ENCODE measurements at regions not wholly inside any gene's neighbourhood (a gene's known extent, or its start where the extent isn't known, plus 50 kb on each side); places are given as distances from the start of the nearest gene placed in this dataset.

DNA sequence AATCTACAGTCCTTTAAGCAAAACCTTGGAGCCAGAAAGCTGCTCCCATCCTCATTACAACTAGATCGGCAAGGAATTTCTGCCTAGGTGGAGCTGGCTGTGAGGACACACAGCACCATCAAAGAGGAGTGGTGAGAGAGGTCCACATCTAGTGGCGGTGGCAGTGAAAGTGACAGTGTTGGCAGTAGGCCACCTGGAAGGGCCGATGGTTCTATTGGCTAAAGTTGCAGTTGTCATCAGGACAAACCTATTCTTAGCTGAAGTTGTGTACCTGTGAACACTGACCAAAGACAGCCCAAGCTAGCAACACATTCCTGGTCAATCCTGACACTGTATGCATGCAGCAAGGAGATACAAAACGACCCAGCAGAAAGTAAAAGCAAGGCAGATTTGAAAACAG lies 218.1 kb upstream of the CHAC2 start:
- Histone ChIP-seq H3K36me3 (ENCODE audit: control insufficient read depth, insufficient read depth, low read length) (no peaks in the 10 kb centered on the region), H3K27ac (ENCODE audit: low read depth, low read length) (no peak overlapping the region), H3K9ac (ENCODE audit: extremely low read depth, low read length, poor library complexity, severe bottlenecking) (no peak overlapping the region), H3K4me1 (ENCODE audit: control insufficient read depth, insufficient read depth, low read length) (no peaks in the 10 kb centered on the region), H3K4me3 (ENCODE audit: low read length) (no peak overlapping the region), H3K9me3 (ENCODE audit: control insufficient read depth, low read length) (no peaks in the 10 kb centered on the region), H3K27me3 (ENCODE audit: control insufficient read depth, insufficient read depth, low read length, poor library complexity, severe bottlenecking) (no peaks in the 10 kb centered on the region)
- WGBS, 2 experiments (ENCODE audit: insufficient coverage in 1 of 2, insufficient read length in 1 of 2) = 92 to 95% methylated on average over 2 to 4 of the region's 4 CpGs
- no peak for DNase-seq
- no peaks in the 10 kb centered on the region for H3K4me1 Mint-ChIP-seq
- no peak for TF ChIP-seq CTCF (conservative IDR thresholded peaks at IDR 0.05)
- no peak overlapping the region for H3K27ac Mint-ChIP-seq
- H3K27me3 Mint-ChIP-seq (ENCODE audit: insufficient read depth) = no peaks in the 10 kb centered on the region
- no peaks in the 10 kb centered on the region for H3K9me3 Mint-ChIP-seq
- H3K4me3 Mint-ChIP-seq = no peak overlapping the region
- no peaks in the 10 kb centered on the region for H3K36me3 Mint-ChIP-seq (ENCODE audit: low read depth)

DNA sequence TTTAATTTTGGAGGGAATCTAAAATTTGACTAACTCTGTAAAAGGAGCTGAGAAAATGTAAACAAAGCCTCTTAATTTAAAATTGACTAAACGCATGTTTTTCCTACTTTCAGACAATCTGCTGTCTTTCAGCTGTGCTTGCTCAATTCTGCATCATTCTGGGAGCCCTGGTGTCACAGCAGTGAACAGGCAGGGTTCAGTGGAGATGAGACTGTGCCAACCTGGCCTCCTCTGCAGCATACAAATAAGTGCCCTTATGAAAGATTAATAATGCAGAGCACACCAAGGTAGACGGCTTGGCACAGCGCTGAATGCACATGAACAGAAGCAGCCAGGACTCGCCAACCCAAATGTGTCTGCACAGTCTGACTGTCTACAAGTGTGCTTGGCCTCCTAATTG lies 222.0 kb upstream of the CHAC2 start:
- H3K4me3 ChIP-seq (ENCODE audit: low read length) = no peak overlapping the region
- H3K4me1 ChIP-seq (ENCODE audit: control insufficient read depth, insufficient read depth, low read length) = no peaks in the 10 kb centered on the region
- H3K4me3 Mint-ChIP-seq = no peak overlapping the region
- H3K9me3 Mint-ChIP-seq = peaks cover 10% of the 10 kb centered on the region
- H3K36me3 Mint-ChIP-seq (ENCODE audit: low read depth) = no peaks in the 10 kb centered on the region
- no peak overlapping the region for H3K27ac Mint-ChIP-seq
- 92 to 100% methylated on average over 2 to 4 of the region's 4 CpGs for WGBS, 2 experiments (ENCODE audit: insufficient coverage in 1 of 2, insufficient read length in 1 of 2)
- H3K4me1 Mint-ChIP-seq = no peaks in the 10 kb centered on the region
- DNase-seq = no peak
- TF ChIP-seq CTCF (conservative IDR thresholded peaks at IDR 0.05) = no peak
- no peaks in the 10 kb centered on the region for H3K36me3 ChIP-seq (ENCODE audit: control insufficient read depth, insufficient read depth, low read length)
- H3K27me3 Mint-ChIP-seq (ENCODE audit: insufficient read depth) = no peaks in the 10 kb centered on the region
- no peaks in the 10 kb centered on the region for H3K27me3 ChIP-seq (ENCODE audit: control insufficient read depth, insufficient read depth, low read length, poor library complexity, severe bottlenecking)
- H3K27ac ChIP-seq (ENCODE audit: low read depth, low read length) = no peak overlapping the region
- H3K9me3 ChIP-seq (ENCODE audit: control insufficient read depth, low read length) = peaks cover 5% of the 10 kb centered on the region
- no peak overlapping the region for H3K9ac ChIP-seq (ENCODE audit: extremely low read depth, low read length, poor library complexity, severe bottlenecking)

- no peak overlapping the region for H3K27ac ChIP-seq (ENCODE audit: low read depth, low read length)
- H3K9ac ChIP-seq (ENCODE audit: extremely low read depth, low read length, poor library complexity, severe bottlenecking) = no peak overlapping the region
- H3K9me3 ChIP-seq (ENCODE audit: control insufficient read depth, low read length) = peaks cover 5% of the 10 kb centered on the region
- H3K27me3 Mint-ChIP-seq (ENCODE audit: insufficient read depth) = no peaks in the 10 kb centered on the region
- no peaks in the 10 kb centered on the region for H3K36me3 Mint-ChIP-seq (ENCODE audit: low read depth)
- H3K9me3 Mint-ChIP-seq = peaks cover 13% of the 10 kb centered on the region
- no peak overlapping the region for H3K4me3 ChIP-seq (ENCODE audit: low read length)
- WGBS, 2 experiments (ENCODE audit: insufficient coverage in 1 of 2, insufficient read length in 1 of 2) = 85 to 92% methylated on average over 6 to 7 of the region's 7 CpGs
- H3K27ac Mint-ChIP-seq = no peak overlapping the region
- no peaks in the 10 kb centered on the region for H3K36me3 ChIP-seq (ENCODE audit: control insufficient read depth, insufficient read depth, low read length)
- no peaks in the 10 kb centered on the region for H3K27me3 ChIP-seq (ENCODE audit: control insufficient read depth, insufficient read depth, low read length, poor library complexity, severe bottlenecking)
- H3K4me3 Mint-ChIP-seq = no peak overlapping the region
- H3K4me1 ChIP-seq (ENCODE audit: control insufficient read depth, insufficient read depth, low read length) = no peaks in the 10 kb centered on the region
- no peak for TF ChIP-seq CTCF (conservative IDR thresholded peaks at IDR 0.05)
- DNase-seq = no peak
- H3K4me1 Mint-ChIP-seq = no peaks in the 10 kb centered on the region
Measured at GRCh38 chr2:53544871-53545558, 222.6 kb upstream of the CHAC2 start.
